ENCODE measurements at regions not wholly inside any gene's neighbourhood (a gene's known extent, or its start where the extent isn't known, plus 50 kb on each side); places are given as distances from the start of the nearest gene placed in this dataset.

- TF ChIP-seq DNMT1 (CRISPR knock-in tag; IDR thresholded peaks at IDR 0.05) (no peak), NR2F6 (IDR thresholded peaks at IDR 0.05) (no peak), NR2F6 (CRISPR knock-in tag; IDR thresholded peaks at IDR 0.05) (no peak), JUNB (CRISPR knock-in tag; IDR thresholded peaks at IDR 0.05; ENCODE audit: borderline replicate concordance) (no peak)
Observed at GRCh38 chrX:98717970-98718369, 1692.1 kb downstream of the PCDH19 start (continued).
